ENCODE measurements at regions not wholly inside any gene's neighbourhood (a gene's known extent, or its start where the extent isn't known, plus 50 kb on each side); places are given as distances from the start of the nearest gene placed in this dataset.
"Not testable (repeated sequence)": the region's sequence is repeated elsewhere in the genome, so short reads cannot be mapped to it uniquely, and the experiment has no call there.

GRCh38 chr2:111415765-111416743, 295.3 kb downstream of the BCL2L11 start:
- TF ChIP-seq CTCF (IDR thresholded peaks at IDR 0.05); EZH2 (IDR thresholded peaks at IDR 0.05; ENCODE audit: borderline replicate concordance, insufficient read depth, low read depth, low read length, poor library complexity, severe bottlenecking): not testable (repeated sequence)
